GM23248 (cell line): ENCODE measurements at regions not wholly inside any gene's neighbourhood (a gene's known extent, or its start where the extent isn't known, plus 50 kb on each side); places are given as distances from the start of the nearest gene placed in this dataset.

Source experiments
- EZH2 ChIP-seq: fragments of 200-600 bp; sonication (generic); IDR thresholded peaks from 2 replicates; pipeline ENCODE4 v1.6.1; 2018; ENCODE audit warnings: antibody characterized with exemption, mild to moderate bottlenecking; ENCODE audit not compliant: insufficient read depth, poor library complexity, severe bottlenecking
- EZH2phosphoT487 ChIP-seq: fragments of 200-600 bp; sonication (generic); IDR thresholded peaks from 2 replicates; pipeline ENCODE4 v1.6.1; 2018; ENCODE audit warnings: antibody characterized with exemption, moderate library complexity, mild to moderate bottlenecking, low read depth; ENCODE audit not compliant: insufficient read depth

DNA sequence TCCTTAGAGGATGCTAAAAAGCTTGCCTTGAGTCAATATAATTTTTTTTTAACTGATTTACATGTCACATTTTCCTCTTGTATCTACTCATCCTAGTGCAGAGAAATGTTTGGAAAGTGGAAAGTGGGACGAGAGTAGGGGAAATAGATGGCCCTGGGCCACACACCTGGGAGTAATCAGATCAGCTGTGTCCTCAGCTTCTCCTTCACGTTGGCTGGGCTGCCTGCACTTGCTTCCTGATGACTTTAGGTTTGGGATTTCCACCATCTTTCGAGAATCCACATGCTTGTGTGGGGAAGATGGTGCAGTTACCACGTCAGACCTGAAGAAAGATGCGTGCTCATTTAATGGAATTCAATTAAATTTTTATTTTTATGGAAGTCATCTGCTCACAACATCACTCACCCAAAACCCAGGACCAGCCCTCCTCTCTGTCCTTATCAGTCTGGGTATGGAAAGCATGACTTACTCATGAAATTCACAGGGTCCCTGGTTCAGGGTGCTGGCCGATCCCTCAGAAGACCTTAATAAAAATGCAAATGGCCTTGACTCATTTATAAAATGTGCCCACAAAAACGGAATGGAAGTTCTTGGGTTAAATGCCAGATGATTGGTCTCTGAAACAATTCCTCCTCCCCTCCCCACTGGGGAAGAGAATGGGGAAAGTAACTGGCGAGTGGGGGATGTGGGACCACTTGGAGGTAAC lies 74.5 kb upstream of the TIAM2 start:
- TF ChIP-seq EZH2 (no peak), EZH2phosphoT487 (no peak)
